Urothelium cell line (cell line): ENCODE measurements at regions not wholly inside any gene's neighbourhood (a gene's known extent, or its start where the extent isn't known, plus 50 kb on each side); places are given as distances from the start of the nearest gene placed in this dataset.
A peak's percentile ranks its signal among the peaks of the same experiment; 100 is the strongest.

ENCODE experiments used
- DNase-seq: peaks from one replicate; pipeline ENCODE4 v3.0.0; 2011; ENCODE audit warnings: low spot score, mixed read lengths
- FAIRE-seq: peaks from 2 replicates; lab custom pipeline; 2011; peaks lifted over from hg19 to GRCh38; lab: Jason Lieb, UNC

DNA sequence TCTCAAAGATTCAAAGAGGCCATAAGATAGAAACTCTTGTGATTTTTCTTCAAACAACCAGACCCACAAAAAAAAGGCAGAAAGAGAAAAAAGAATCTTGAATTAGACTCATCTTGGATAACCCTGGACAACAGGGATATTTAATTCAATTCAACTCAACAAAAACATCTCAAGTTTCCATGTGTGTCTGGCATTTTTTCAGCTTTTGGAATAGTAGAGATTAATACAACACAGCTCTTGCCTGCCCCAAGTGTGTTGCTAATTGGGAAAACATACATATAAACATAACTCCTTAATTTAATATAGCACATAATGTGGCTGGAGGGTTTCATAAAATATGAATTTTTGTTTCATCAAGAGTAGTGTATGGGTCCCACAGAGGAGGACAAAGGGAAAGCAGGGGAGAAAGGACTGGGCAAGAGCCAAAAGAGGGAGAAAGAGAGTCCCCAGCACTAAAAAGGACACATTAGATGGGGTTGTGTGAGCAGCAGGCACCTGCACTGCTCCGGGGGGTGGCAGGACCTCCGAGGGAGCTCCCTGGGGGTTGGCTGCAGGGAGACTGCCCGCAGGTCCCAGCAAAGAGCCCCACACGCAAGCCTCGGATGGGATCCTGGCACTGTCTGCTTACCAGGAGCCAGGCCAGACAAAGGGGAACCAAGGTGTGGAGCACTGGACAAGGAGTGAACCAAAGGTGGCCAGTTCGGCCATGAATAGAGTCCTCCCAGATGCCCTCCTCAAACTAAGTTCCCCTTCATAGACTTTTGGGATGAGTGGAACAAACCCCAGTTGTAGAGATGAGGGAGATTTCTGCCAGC is 65.6 kb upstream of the TMEM72 start:
- FAIRE-seq (no peak), DNase-seq (no peak)

- no peak for DNase-seq
- no peak for FAIRE-seq
Measured at GRCh38 chr10:44847110-44847509, 64.0 kb upstream of the TMEM72 start.

- FAIRE-seq = no peak
- DNase-seq = no peak
Measured at GRCh38 chr10:44848211-44848610, 62.9 kb upstream of the TMEM72 start.

DNA sequence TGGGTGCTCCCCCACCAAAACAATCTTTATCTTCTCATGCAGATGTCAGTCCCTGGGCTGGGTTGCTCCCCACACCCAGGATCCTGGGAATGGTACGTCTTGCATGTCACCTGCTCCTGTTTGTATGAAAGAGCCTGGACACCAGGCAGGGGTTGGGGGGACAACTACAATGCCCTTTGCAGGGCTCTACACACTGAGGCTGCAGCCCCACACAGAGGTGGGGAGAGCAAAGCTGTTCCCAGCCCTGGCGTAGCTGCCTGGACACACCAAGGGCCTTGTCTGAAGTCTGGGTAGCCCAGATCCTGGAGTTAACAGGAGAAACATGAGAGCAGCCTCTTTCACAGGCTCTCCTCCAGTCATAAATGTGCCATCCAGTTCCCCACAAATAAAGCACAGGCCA is 61.2 kb upstream of the TMEM72 start:
- no peak for FAIRE-seq
- DNase-seq = no peak

DNA sequence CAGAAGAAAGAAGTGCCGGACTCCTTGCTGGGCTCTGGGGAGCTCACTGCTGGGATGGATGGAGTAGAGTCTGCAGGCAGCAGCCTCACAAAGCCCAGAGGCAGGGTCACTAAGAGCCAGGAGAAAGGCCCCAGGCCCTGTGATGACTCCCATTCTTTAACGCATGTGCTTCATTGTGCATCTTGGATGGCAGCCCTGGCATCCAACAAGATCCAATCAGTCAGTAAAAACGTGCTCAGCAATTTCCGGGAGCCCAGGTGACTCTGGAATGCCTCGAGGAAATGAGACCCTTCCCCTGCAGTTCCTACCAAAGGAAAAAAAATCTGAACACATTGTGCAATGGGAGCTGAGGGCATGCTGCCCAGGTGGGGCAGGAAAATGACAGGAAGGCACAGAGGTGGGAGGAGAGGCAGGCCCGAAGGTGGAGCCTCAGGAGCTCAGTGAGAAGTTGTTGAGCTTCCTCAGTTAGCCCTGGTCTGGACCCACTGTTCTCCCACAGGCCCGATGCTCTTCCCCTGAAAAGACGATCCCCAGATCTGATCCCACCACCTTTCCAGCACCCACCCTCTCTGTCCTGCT is 60.7 kb upstream of the TMEM72 start:
- DNase-seq (no peak), FAIRE-seq (no peak)

GRCh38 chr10:44851413-44851812 is 59.7 kb upstream of the TMEM72 start:
- FAIRE-seq = no peak
- DNase-seq = no peak

- no peak for FAIRE-seq
- no peak for DNase-seq
Measured at GRCh38 chr10:44851881-44852280, 59.3 kb upstream of the TMEM72 start.

GRCh38 chr10:44853148-44853734 is 57.9 kb upstream of the TMEM72 start:
- no peak for DNase-seq
- no peak for FAIRE-seq

GRCh38 chr10:44853796-44854195 is 57.3 kb upstream of the TMEM72 start:
- peak; percentile 13 for FAIRE-seq
- no peak for DNase-seq

DNA sequence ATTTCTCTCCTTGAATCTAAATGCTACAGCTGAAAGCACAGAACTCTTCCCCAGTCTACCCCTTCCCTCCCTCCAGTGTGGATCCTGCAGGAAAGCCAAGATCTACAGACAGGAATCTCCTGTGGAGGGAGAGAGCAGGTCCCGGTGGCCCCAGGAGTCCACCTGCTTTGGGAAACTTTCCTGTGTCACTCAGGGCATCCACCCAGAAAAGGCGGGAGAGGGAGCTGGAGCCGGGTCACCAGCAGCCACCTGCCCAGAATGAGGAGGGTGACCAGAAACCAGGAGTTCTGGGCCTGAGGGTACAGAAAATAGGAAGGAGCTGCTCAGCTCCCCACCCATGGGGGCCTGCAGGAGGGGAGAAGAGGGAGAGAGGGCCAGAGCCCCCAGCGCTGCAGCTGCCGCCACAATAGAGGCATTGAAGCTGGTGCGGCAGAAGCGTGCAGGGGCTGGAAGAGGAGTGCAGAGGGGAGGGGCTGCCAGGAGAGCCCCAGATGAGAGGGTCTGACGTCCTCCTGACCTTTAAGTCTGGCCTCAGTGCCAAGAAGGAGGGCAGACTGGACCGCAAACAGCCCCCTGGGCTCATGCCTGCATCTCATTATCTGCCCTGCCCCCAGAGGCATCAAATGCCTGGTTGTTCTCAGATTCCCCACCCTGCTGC is 56.3 kb upstream of the TMEM72 start:
- no peak for DNase-seq
- FAIRE-seq = no peak

DNA sequence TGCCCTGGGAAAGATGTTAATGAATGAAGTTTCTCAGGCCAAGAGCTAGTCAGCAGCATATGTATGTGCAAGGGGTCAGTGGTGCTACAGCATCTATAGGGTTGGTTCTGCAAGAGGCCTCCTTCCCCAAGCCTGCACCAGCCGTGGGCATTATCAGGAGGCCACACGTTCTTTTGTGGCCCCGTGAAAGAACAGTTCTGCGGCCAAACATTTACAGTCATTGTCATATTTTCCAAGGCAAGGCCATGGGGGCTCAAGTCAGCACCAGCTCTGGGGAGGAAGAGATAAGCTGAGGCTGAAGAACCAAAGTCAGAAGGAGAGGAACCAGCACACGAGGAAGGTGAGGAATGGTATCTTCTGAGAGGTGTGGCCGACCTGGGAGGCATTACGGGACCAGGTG is 54.4 kb upstream of the TMEM72 start:
- FAIRE-seq = no peak
- no peak for DNase-seq

- DNase-seq (peak; percentile 80), FAIRE-seq (peak; percentile 94)
Measured at GRCh38 chr10:44857363-44858016, 53.6 kb upstream of the TMEM72 start.

GRCh38 chr10:44858017-44858371 is 53.1 kb upstream of the TMEM72 start:
- no peak for FAIRE-seq
- no peak for DNase-seq

- FAIRE-seq = no peak
- no peak for DNase-seq
Measured at GRCh38 chr10:44858988-44859387, 52.1 kb upstream of the TMEM72 start.

DNA sequence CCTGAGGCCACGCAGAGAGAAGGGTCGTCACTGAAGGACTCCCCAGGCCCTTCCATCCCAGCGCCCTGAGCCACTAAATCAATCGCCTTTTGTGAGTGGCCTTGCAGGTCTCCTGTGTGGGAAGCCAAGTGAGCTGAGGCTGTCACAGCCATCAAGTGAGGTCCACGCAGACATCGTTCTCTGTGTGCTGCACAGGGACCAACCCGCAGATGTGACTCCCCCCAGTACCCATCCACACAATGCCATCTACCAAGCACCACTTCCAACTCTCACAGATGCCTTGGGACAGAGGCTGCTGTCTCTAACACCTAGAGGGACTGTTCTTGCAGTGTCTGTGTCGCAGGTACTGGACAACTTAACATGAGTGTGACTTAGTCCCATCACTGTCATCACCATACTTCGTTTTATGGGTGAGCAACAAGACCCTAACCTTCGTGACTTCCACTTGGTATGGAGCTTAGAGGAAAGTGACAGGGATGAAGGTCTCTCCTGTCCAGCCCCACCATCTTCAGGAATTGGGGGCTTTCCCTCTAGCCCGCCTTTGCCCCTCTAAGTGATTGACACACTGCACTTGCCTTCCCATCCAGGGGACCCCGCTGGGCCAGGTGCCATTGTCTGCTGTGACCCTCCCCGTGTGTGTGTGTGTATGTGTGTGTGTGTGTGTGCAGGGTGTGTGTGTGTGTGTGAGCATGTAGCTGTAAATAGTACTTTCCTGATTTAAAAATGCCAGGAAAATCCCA is 51.4 kb upstream of the TMEM72 start:
- peak; percentile 72 for FAIRE-seq

GRCh38 chr10:44860811-44861736 is 50.1 kb upstream of the TMEM72 start:
- FAIRE-seq (no peak), DNase-seq (peak; percentile 50)

More for the DNA sequence above, 51.4 kb upstream of the TMEM72 start:
- DNase-seq = no peak
